HG03575 (cell line): ENCODE measurements at regions not wholly inside any gene's neighbourhood (a gene's known extent, or its start where the extent isn't known, plus 50 kb on each side); places are given as distances from the start of the nearest gene placed in this dataset.

Source experiments
- ATAC-seq: cut with Tn5 transposase; IDR thresholded peaks from one replicate; pipeline ENCODE4 v1.9.1; 2021; ENCODE audit not compliant: unreplicated experiment, insufficient number of reproducible peaks, low FRiP score; ENCODE audit errors: extremely low read depth

GRCh38 chr2:164126960-164127660 is 391.3 kb upstream of the FIGN start:
- ATAC-seq = no peak

- no peak for ATAC-seq
Measured at GRCh38 chr2:164115806-164116205, 380.0 kb upstream of the FIGN start.

- no peak for ATAC-seq
Measured at GRCh38 chr2:164114937-164115336, 379.1 kb upstream of the FIGN start.

- no peak for ATAC-seq
Measured at GRCh38 chr2:164112105-164112504, 376.3 kb upstream of the FIGN start.

GRCh38 chr2:164110515-164110914 is 374.7 kb upstream of the FIGN start:
- ATAC-seq = no peak

GRCh38 chr2:164109006-164109405 is 373.2 kb upstream of the FIGN start:
- no peak for ATAC-seq

- no peak for ATAC-seq
Measured at GRCh38 chr2:164103271-164103670, 367.5 kb upstream of the FIGN start.

- no peak for ATAC-seq
Measured at GRCh38 chr2:164102366-164102765, 366.6 kb upstream of the FIGN start.

GRCh38 chr2:164091673-164092072 is 355.9 kb upstream of the FIGN start:
- no peak for ATAC-seq

- ATAC-seq = no peak
Measured at GRCh38 chr2:164090533-164090932, 354.7 kb upstream of the FIGN start.

GRCh38 chr2:164084066-164084465 is 348.3 kb upstream of the FIGN start:
- ATAC-seq = no peak

- ATAC-seq = no peak
Measured at GRCh38 chr2:164080486-164080885, 344.7 kb upstream of the FIGN start.

- ATAC-seq = no peak
Measured at GRCh38 chr2:164079258-164079657, 343.4 kb upstream of the FIGN start.

GRCh38 chr2:164078421-164078820 is 342.6 kb upstream of the FIGN start:
- ATAC-seq = no peak

- no peak for ATAC-seq
Measured at GRCh38 chr2:164073101-164074074, 337.6 kb upstream of the FIGN start.

GRCh38 chr2:164069540-164069939 is 333.7 kb upstream of the FIGN start:
- no peak for ATAC-seq

GRCh38 chr2:164068063-164068462 is 332.3 kb upstream of the FIGN start:
- ATAC-seq = no peak

GRCh38 chr2:164066095-164066494 is 330.3 kb upstream of the FIGN start:
- no peak for ATAC-seq

- no peak for ATAC-seq
Measured at GRCh38 chr2:164065038-164065437, 329.2 kb upstream of the FIGN start.

GRCh38 chr2:164061129-164061746 is 325.4 kb upstream of the FIGN start:
- no peak for ATAC-seq
